ENCODE measurements at regions not wholly inside any gene's neighbourhood (a gene's known extent, or its start where the extent isn't known, plus 50 kb on each side); places are given as distances from the start of the nearest gene placed in this dataset.

- TF ChIP-seq, protein P1, sequence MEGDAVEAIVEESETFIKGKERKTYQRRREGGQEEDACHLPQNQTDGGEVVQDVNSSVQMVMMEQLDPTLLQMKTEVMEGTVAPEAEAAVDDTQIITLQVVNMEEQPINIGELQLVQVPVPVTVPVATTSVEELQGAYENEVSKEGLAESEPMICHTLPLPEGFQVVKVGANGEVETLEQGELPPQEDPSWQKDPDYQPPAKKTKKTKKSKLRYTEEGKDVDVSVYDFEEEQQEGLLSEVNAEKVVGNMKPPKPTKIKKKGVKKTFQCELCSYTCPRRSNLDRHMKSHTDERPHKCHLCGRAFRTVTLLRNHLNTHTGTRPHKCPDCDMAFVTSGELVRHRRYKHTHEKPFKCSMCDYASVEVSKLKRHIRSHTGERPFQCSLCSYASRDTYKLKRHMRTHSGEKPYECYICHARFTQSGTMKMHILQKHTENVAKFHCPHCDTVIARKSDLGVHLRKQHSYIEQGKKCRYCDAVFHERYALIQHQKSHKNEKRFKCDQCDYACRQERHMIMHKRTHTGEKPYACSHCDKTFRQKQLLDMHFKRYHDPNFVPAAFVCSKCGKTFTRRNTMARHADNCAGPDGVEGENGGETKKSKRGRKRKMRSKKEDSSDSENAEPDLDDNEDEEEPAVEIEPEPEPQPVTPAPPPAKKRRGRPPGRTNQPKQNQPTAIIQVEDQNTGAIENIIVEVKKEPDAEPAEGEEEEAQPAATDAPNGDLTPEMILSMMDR (conservative IDR thresholded peaks at IDR 0.05; ENCODE audit: low read depth, low read length) = no peak
- H3K4me3 ChIP-seq (ENCODE audit: low read length) = no peak overlapping the region
- DNase-seq (ENCODE audit: low read depth) = no peak
These were observed 345.7 kb upstream of the SPANXN4 start for GRCh38 chrX:142680038-142680437.

GRCh38 chrX:142671036-142671435, 354.7 kb upstream of the SPANXN4 start:
- TF ChIP-seq, protein P1 (conservative IDR thresholded peaks at IDR 0.05; ENCODE audit: low read depth, low read length) = no peak
- no peak overlapping the region for H3K4me3 ChIP-seq (ENCODE audit: low read length)
- DNase-seq (ENCODE audit: low read depth) = no peak

GRCh38 chrX:142663330-142664095, 362.2 kb upstream of the SPANXN4 start:
- TF ChIP-seq, protein P1 (conservative IDR thresholded peaks at IDR 0.05; ENCODE audit: low read depth, low read length) = no peak
- DNase-seq (ENCODE audit: low read depth) = no peak
- no peak overlapping the region for H3K4me3 ChIP-seq (ENCODE audit: low read length)

DNA sequence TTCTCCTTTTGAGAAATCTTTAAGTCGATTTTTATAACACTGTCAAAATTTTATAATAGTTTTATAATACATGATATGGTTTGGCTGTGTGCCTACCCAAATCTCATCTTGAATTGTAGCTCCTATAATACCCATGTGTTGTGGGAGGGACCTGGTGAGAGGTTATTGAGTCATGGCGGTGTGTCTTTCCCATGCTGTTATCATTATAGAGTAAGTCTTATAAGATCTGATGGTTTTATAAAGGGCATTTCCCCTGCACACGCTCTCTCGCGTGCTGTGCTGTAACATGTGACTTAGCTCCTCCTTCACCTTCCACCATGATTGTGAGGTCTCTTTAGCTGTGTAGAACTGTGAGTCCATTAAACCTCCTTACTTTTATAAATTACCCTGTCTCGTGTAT, 364.0 kb upstream of the SPANXN4 start:
- TF ChIP-seq, protein P1 (conservative IDR thresholded peaks at IDR 0.05; ENCODE audit: low read depth, low read length) = no peak
- no peak overlapping the region for H3K4me3 ChIP-seq (ENCODE audit: low read length)
- DNase-seq (ENCODE audit: low read depth) = no peak

DNA sequence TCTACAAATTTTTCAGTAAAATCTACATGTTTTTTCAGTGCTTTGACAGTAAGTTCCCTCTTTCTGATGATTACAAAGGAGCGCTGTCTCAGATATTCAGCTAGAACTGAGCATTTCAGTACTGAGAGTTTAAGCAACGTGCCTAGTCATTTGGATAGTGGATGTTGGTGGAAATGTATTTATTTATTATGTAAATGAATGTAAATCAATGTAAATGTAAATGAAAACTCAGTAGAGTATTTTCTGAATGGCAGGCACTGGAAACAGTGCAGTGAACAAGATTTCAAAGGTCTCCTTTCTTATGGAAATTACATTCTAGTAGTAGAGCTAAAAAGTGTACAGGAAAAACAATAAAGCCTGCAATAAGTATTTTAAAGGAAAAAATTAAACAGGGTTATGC, 370.2 kb upstream of the SPANXN4 start:
- no peak for DNase-seq (ENCODE audit: low read depth)
- H3K4me3 ChIP-seq (ENCODE audit: low read length) = no peak overlapping the region
- TF ChIP-seq, protein P1 (conservative IDR thresholded peaks at IDR 0.05; ENCODE audit: low read depth, low read length) = no peak

DNA sequence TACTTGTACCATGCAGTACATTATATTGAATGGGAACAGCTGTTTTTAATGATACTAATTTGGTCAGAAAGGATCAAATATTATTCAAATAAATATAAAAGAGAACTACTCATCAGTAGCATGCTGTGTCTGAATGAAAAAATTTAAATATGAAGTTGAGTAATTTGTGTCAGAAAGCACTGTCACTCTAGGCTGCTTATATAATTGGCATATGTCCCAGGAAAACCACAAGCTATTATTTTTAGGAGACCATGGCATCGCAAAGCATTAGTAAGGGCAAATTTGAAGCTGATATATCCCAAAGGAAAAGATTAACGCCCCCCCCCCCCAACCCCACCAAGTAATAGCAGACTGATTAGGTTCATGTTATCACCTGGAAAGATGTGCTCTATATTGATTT, 388.5 kb upstream of the SPANXN4 start:
- TF ChIP-seq, protein P1 (conservative IDR thresholded peaks at IDR 0.05; ENCODE audit: low read depth, low read length) = no peak
- H3K4me3 ChIP-seq (ENCODE audit: low read length) = no peak overlapping the region
- no peak for DNase-seq (ENCODE audit: low read depth)

DNA sequence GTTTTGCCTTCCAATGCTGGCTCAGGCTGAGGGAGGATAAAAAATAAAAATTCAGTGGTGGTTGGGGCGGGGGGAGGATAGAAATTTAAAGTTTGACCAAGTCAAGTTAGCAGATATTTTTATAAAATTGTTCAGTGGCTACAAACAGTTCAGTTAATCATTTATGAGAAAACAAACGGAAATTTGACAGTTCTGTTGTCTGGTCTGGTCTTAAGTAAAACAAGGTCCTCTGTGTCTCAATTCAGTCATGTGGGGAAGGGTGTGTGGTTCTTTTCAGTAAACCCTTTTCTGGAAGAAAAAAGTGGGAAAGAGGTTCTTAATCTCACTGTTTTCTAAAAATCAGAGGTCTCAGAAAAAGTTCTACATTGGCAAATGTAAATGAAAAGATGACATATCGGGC, 409.1 kb upstream of the SPANXN4 start:
- TF ChIP-seq, protein P1 (conservative IDR thresholded peaks at IDR 0.05; ENCODE audit: low read depth, low read length) = no peak
- no peak overlapping the region for H3K4me3 ChIP-seq (ENCODE audit: low read length)
- DNase-seq (ENCODE audit: low read depth) = no peak

All from retinal pigment epithelial cell (primary cell).